HEK293 (cell line): ENCODE measurements at regions not wholly inside any gene's neighbourhood (a gene's known extent, or its start where the extent isn't known, plus 50 kb on each side); places are given as distances from the start of the nearest gene placed in this dataset.

Experiments
- CTCF ChIA-PET: fragments of 350-600 bp; formaldehyde crosslinking; extraction: SDS; loops from one replicate; lab custom pipeline; 2021; ENCODE audit warnings: antibody characterized with exemption; lab: Yijun Ruan, JAX
- POLR2A ChIA-PET: fragments of 300-600 bp; formaldehyde crosslinking; extraction: SDS; loops from one replicate; lab custom pipeline; 2020; ENCODE audit warnings: antibody characterized with exemption, inconsistent platforms; lab: Yijun Ruan, JAX
- H3K27ac ChIP-seq: fragments of 200-500 bp; sonication (Bioruptor generic); 2 replicates; pipeline ENCODE4 v1.5.1; 2014; ENCODE audit warnings: low read depth, low read length, control low read depth, inconsistent platforms; ENCODE audit errors: extremely low read depth
- H3K36me3 ChIP-seq, 2 experiments: fragments of 200-500 bp in 1 of 2; sonication (Bioruptor generic) in 1 of 2; 1 replicate in 1 of 2; 2 replicates in 1 of 2; pipeline ENCODE4 v1.5.1; 2014 to 2017; ENCODE audit warnings: inconsistent platforms in 2 of 2, low read length in 2 of 2; ENCODE audit not compliant: control insufficient read depth in 2 of 2, insufficient read depth in 1 of 2
- H3K4me1 ChIP-seq: fragments of 200-500 bp; sonication (Bioruptor generic); 2 replicates; pipeline ENCODE4 v1.5.1; 2014; ENCODE audit warnings: mild to moderate bottlenecking, low read length, inconsistent platforms; ENCODE audit not compliant: control insufficient read depth, insufficient read depth
- H3K4me3 ChIP-seq: 2 replicates; pipeline ENCODE4 v1.5.1; 2011; ENCODE audit warnings: low read depth, mild to moderate bottlenecking, control low read depth, low read length, moderate library complexity
- H3K9me3 ChIP-seq: fragments of 200-500 bp; sonication (Bioruptor generic); 2 replicates; pipeline ENCODE4 v1.5.1; 2014; ENCODE audit warnings: low read depth, low read length, inconsistent platforms; ENCODE audit not compliant: control insufficient read depth, insufficient read depth
- EGR2 ChIP-seq: fragments of 450-650 bp; formaldehyde crosslinking; IDR thresholded peaks from 2 replicates; pipeline ENCODE4 v1.5.1; 2016; ENCODE audit warnings: low read depth, missing biosample characterization, missing genetic modification characterization
- FEZF1 ChIP-seq: fragments of 450-650 bp; formaldehyde crosslinking; IDR thresholded peaks from 2 replicates; pipeline ENCODE4 v1.5.1; 2016; ENCODE audit warnings: missing biosample characterization, missing genetic modification characterization
- HOXA7 ChIP-seq: sonication (generic); formaldehyde crosslinking; IDR thresholded peaks from 2 replicates; pipeline ENCODE4 v1.8.1; 2022; ENCODE audit warnings: missing genetic modification reagents, borderline replicate concordance
- KLF10 ChIP-seq: fragments of 450-650 bp; IDR thresholded peaks from 2 replicates; pipeline ENCODE4 v1.5.1; 2018; ENCODE audit warnings: missing biosample characterization, mild to moderate bottlenecking, missing genetic modification characterization
- SALL2 ChIP-seq: fragments of 450-650 bp; formaldehyde crosslinking; IDR thresholded peaks from 2 replicates; pipeline ENCODE4 v1.5.0; 2017; ENCODE audit warnings: missing biosample characterization, mild to moderate bottlenecking, missing genetic modification characterization, borderline replicate concordance
- WT1 ChIP-seq: fragments of 450-650 bp; formaldehyde crosslinking; IDR thresholded peaks from 2 replicates; pipeline ENCODE4 v1.5.1; 2016; ENCODE audit warnings: missing biosample characterization, missing genetic modification characterization
- ZBTB1 ChIP-seq: fragments of 450-650 bp; formaldehyde crosslinking; IDR thresholded peaks from 2 replicates; pipeline ENCODE4 v1.5.1; 2016; ENCODE audit warnings: missing biosample characterization, missing genetic modification characterization
- ZBTB20 ChIP-seq: fragments of 450-650 bp; formaldehyde crosslinking; IDR thresholded peaks from 2 replicates; pipeline ENCODE4 v1.5.1; 2016; ENCODE audit warnings: missing biosample characterization, missing genetic modification characterization
- ZBTB21 ChIP-seq: fragments of 450-650 bp; formaldehyde crosslinking; IDR thresholded peaks from 2 replicates; pipeline ENCODE4 v1.5.1; 2017; ENCODE audit warnings: missing biosample characterization, missing genetic modification characterization
- ZFHX2 ChIP-seq: fragments of 450-650 bp; formaldehyde crosslinking; conservative IDR thresholded peaks from 2 replicates; pipeline ENCODE4 v1.5.1; 2016; ENCODE audit warnings: missing biosample characterization, missing genetic modification characterization
- ZFP69B ChIP-seq: fragments of 450-650 bp; formaldehyde crosslinking; IDR thresholded peaks from 2 replicates; pipeline ENCODE4 v1.5.1; 2016; ENCODE audit warnings: missing biosample characterization, missing genetic modification characterization
- ZNF214 ChIP-seq: fragments of 450-650 bp; formaldehyde crosslinking; IDR thresholded peaks from 2 replicates; pipeline ENCODE4 v1.5.1; 2017; ENCODE audit warnings: missing biosample characterization, mild to moderate bottlenecking, missing genetic modification characterization, borderline replicate concordance
- ZNF24 ChIP-seq: fragments of 450-650 bp; formaldehyde crosslinking; IDR thresholded peaks from 2 replicates; pipeline ENCODE4 v1.5.1; 2016; ENCODE audit warnings: missing biosample characterization, missing genetic modification characterization
- ZNF529 ChIP-seq: fragments of 450-650 bp; formaldehyde crosslinking; IDR thresholded peaks from 2 replicates; pipeline ENCODE4 v1.5.1; 2017; ENCODE audit warnings: missing genetic modification characterization, missing biosample characterization; ENCODE audit not compliant: insufficient replicate concordance
- ZNF561 ChIP-seq: fragments of 450-650 bp; IDR thresholded peaks from 2 replicates; pipeline ENCODE4 v1.5.1; 2018; ENCODE audit warnings: missing biosample characterization, missing genetic modification characterization, borderline replicate concordance
- TF ChIP-seq, protein P1 (sequence below): fragments of 450-650 bp; IDR thresholded peaks from 2 replicates; pipeline ENCODE4 v1.5.1; 2018; ENCODE audit warnings: missing biosample characterization, missing genetic modification characterization
- TF ChIP-seq, protein P2 (sequence below): fragments of 450-650 bp; formaldehyde crosslinking; IDR thresholded peaks from 2 replicates; pipeline ENCODE4 v1.5.1; 2017; ENCODE audit warnings: missing biosample characterization, missing genetic modification characterization
- TF ChIP-seq, protein P3 (sequence below): fragments of 450-650 bp; formaldehyde crosslinking; IDR thresholded peaks from 2 replicates; pipeline ENCODE4 v1.5.1; 2016; ENCODE audit warnings: missing biosample characterization, missing genetic modification characterization

DNA sequence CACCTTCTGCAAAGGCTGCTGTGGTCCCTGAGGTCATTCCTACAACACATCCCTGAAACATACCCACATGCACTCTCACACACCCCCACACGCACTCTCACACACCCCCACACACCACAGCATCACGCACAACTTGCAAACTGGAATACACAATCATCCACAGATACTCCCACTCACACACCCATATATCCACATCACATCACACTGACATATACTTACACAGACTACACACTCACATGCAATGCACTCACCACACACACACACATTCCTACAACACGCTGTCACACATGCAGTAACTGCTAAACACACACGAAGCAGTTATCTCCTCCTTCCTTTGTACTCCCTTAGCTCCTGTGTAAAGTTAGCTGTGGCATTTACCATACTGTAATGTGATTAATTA is 57.1 kb upstream of the PKDCC start (continued):
- TF ChIP-seq ZBTB20 (no peak), KLF10 (tag by site-specific recombination) (no peak), ZFP69B (tag by site-specific recombination) (peak; percentile 27; the same call in 1 of the 2 replicates), ZNF214 (tag by site-specific recombination) (no peak), ZNF561 (no peak), ZBTB1 (tag by site-specific recombination) (no peak)
- TF ChIP-seq, protein P1, sequence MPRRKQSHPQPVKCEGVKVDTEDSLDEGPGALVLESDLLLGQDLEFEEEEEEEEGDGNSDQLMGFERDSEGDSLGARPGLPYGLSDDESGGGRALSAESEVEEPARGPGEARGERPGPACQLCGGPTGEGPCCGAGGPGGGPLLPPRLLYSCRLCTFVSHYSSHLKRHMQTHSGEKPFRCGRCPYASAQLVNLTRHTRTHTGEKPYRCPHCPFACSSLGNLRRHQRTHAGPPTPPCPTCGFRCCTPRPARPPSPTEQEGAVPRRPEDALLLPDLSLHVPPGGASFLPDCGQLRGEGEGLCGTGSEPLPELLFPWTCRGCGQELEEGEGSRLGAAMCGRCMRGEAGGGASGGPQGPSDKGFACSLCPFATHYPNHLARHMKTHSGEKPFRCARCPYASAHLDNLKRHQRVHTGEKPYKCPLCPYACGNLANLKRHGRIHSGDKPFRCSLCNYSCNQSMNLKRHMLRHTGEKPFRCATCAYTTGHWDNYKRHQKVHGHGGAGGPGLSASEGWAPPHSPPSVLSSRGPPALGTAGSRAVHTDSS (tag by site-specific recombination), result no peak

DNA sequence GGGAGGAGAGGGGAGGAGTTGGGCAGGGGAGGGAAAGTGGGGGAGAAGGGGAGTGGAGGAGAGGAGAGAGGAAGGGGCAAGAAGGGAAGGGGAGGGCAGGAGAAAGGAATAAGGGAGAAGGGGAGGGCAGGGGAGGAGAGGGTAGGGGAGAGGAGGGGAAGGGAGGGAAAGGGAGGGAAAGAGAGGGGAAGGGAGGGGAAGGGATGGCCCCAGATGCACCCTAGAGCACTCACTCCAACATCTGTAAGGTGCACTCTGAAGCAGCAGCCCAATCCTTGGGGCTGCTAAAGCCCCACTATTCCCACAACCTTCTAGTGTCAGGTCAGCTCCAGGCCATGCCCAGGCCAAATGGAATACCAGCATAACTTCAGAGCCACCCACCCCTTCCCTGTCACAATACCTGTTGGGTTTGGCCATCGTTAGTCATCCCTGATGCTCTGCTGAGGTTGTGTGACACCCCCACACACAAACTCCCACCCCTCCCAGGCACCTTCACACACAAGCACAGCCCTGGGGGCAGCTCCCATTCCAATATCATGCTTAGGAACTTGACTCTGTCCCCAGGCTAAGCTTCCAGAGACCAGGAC is 55.7 kb upstream of the PKDCC start:
- no peaks in the 10 kb centered on the region for H3K36me3 ChIP-seq
- ChIA-PET CTCF (no interaction called here), POLR2A (no interaction called here)
- H3K27ac ChIP-seq, result no peak overlapping the region
- H3K4me1 ChIP-seq, result peaks cover 10% of the 10 kb centered on the region
- H3K9me3 ChIP-seq, result no peaks in the 10 kb centered on the region
- TF ChIP-seq ZFHX2 (tag by site-specific recombination) (peak; percentile 79), ZBTB21 (no peak), ZNF529 (tag by site-specific recombination) (no peak), EGR2 (tag by site-specific recombination) (peak; percentile 69), WT1 (peak; percentile 91)
- no peak overlapping the region for H3K4me3 ChIP-seq

DNA sequence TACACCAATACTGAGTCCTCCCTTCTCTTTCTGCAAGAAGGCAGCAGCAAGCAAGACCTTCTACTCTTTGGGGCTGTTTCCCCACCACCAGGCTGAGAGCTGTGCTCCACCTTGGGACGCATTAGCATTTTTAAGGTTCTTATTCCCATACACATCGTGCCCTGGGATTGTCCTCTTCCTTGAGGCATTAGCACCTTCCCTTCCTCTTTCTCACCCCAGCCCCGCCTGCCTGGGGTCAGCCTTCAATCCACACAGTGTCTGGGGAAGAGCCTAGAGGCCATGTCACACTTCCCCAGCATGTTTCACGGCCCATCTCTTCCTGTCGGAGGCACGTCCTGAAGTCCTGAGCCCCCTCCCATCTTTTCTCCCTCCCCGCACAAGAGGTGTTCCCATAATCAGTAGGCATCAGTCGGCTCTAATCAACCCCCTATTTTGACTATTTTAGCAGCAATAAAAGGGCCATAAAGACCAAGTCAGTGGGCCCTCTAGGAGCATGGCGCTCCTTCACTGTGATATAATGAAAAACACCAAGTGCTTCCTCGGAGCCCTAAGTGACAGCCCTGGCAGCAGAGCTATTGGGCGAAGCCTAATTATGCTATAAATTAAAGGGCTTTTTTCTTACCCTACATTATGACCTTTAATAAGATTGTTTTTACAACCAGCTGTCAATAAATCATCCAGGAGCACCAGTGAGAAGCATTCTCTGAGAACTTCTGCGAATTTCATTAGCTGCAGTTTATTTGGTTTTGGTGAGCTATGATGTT is 55.0 kb upstream of the PKDCC start:
- Histone ChIP-seq H3K4me1 (peaks cover 10% of the 10 kb centered on the region), H3K36me3 (no peaks in the 10 kb centered on the region), H3K27ac (no peak overlapping the region; the same call in 1 of the 2 replicates), H3K4me3 (no peak overlapping the region), H3K9me3 (no peaks in the 10 kb centered on the region)
- ChIA-PET CTCF (interaction anchor here (0.6 to 1.1 kb wide), 2 partner anchors 98 to 103 kb away, joined by 3 to 7 read pairs; no protein-coding TSS in a partner anchor), POLR2A (no interaction called here)
- TF ChIP-seq FEZF1 (tag by site-specific recombination) (peak; percentile 27; the same call in 1 of the 2 replicates), SALL2 (no peak), ZNF24 (tag by site-specific recombination) (no peak), HOXA7 (no peak)
- TF ChIP-seq, protein P2, sequence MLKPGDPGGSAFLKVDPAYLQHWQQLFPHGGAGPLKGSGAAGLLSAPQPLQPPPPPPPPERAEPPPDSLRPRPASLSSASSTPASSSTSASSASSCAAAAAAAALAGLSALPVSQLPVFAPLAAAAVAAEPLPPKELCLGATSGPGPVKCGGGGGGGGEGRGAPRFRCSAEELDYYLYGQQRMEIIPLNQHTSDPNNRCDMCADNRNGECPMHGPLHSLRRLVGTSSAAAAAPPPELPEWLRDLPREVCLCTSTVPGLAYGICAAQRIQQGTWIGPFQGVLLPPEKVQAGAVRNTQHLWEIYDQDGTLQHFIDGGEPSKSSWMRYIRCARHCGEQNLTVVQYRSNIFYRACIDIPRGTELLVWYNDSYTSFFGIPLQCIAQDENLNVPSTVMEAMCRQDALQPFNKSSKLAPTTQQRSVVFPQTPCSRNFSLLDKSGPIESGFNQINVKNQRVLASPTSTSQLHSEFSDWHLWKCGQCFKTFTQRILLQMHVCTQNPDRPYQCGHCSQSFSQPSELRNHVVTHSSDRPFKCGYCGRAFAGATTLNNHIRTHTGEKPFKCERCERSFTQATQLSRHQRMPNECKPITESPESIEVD (tag by site-specific recombination), result peak; percentile 73
- TF ChIP-seq, protein P3, sequence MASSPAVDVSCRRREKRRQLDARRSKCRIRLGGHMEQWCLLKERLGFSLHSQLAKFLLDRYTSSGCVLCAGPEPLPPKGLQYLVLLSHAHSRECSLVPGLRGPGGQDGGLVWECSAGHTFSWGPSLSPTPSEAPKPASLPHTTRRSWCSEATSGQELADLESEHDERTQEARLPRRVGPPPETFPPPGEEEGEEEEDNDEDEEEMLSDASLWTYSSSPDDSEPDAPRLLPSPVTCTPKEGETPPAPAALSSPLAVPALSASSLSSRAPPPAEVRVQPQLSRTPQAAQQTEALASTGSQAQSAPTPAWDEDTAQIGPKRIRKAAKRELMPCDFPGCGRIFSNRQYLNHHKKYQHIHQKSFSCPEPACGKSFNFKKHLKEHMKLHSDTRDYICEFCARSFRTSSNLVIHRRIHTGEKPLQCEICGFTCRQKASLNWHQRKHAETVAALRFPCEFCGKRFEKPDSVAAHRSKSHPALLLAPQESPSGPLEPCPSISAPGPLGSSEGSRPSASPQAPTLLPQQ (tag by site-specific recombination), result peak; percentile 45; the same call in 1 of the 2 replicates
